Fibroblast of villous mesenchyme (primary cell): ENCODE measurements at regions not wholly inside any gene's neighbourhood (a gene's known extent, or its start where the extent isn't known, plus 50 kb on each side); places are given as distances from the start of the nearest gene placed in this dataset.

ENCODE experiments used
- DNase-seq: peaks from one replicate; pipeline ENCODE4 v3.0.0-alpha.2; 2010; ENCODE audit warnings: low read depth
- H3K4me3 ChIP-seq: 2 replicates; pipeline ENCODE4 v1.5.1; 2011; ENCODE audit warnings: low read depth, mild to moderate bottlenecking, low read length
- TF ChIP-seq, protein P1 (sequence below): IDR thresholded peaks from 2 replicates; pipeline ENCODE4 v1.5.1; 2012; ENCODE audit warnings: low read depth, mild to moderate bottlenecking, low read length; ENCODE audit not compliant: insufficient read depth

DNA sequence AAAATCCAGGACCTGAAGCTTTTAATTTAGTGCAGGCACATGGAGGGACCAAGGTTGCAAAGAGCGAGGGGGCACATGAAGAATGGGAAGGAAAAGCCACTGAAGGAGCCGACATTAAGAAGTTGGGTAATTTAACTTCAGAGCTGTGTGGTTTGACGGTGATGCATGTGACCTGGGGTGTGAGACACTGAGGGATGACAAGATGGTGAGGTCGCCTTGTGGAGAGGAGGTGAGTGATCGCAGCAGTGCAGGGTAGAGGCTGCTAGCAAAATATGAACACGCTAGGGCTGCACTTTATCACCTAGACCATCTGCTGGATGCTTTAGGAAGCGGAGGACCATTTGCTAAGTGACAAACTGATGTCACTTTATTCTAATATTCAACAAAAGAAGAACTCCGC lies 339.0 kb upstream of the KIF2A start:
- DNase-seq: peak; percentile 15
- no peak overlapping the region for H3K4me3 ChIP-seq
- TF ChIP-seq, protein P1, sequence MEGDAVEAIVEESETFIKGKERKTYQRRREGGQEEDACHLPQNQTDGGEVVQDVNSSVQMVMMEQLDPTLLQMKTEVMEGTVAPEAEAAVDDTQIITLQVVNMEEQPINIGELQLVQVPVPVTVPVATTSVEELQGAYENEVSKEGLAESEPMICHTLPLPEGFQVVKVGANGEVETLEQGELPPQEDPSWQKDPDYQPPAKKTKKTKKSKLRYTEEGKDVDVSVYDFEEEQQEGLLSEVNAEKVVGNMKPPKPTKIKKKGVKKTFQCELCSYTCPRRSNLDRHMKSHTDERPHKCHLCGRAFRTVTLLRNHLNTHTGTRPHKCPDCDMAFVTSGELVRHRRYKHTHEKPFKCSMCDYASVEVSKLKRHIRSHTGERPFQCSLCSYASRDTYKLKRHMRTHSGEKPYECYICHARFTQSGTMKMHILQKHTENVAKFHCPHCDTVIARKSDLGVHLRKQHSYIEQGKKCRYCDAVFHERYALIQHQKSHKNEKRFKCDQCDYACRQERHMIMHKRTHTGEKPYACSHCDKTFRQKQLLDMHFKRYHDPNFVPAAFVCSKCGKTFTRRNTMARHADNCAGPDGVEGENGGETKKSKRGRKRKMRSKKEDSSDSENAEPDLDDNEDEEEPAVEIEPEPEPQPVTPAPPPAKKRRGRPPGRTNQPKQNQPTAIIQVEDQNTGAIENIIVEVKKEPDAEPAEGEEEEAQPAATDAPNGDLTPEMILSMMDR: no peak

DNA sequence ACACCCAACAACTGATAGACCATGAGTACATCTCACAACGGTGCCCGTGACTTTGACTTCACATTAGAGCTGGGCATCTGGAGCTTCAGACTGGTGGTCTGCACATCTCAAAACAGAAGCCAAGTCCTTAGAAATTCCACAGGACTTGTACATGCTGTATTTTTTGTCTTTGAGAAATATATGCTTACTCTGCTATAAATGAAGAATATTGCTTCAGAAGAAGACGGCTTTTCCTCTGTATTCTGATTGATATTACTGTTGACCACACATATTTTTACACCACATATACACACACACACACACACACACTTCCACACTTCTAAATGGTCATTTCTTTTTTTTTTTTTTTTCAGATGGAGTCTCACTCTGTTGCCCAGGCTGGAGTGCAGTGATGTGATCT lies 338.3 kb upstream of the KIF2A start:
- no peak overlapping the region for H3K4me3 ChIP-seq
- TF ChIP-seq, protein P1: no peak
- no peak for DNase-seq

DNA sequence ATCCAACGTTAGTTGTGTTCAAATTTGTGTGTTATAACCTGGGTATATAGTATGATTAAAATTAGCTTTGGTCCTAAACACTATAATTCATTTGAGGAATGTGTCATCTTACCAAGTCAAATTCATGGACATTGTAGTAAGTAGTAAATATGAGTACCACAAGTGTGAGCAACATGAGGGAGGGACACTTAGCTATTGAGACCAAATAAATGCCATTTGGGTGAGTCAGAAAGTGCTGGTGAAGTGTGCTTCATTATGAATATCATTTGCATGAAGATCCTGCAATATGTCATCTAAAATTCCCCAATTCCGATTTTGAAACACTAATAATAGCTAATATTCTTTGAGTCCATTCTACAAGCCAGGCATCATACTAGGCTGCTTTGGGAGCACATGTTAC lies 336.7 kb upstream of the KIF2A start:
- TF ChIP-seq, protein P1: no peak
- peak; percentile 11 for DNase-seq
- H3K4me3 ChIP-seq: no peak overlapping the region

DNA sequence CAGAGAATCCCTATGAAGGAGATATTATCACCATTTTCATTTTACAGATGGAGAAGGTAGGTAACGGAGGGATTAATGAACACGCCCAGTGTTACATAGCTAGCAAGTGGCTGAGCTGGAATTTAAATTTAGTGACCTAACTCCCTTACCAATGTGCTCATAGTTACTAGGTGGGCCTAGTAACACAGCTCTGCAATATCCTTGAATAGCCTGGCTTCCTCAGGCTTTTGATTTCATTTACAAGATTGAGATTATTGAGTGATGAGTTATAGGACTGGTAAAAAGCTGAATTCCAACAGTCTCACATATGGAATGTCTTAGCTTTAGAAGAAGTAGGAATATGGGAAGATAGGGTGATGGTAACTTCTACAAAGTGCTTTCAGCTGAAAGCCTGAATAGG lies 336.3 kb upstream of the KIF2A start:
- DNase-seq: no peak
- TF ChIP-seq, protein P1: no peak
- no peak overlapping the region for H3K4me3 ChIP-seq

DNA sequence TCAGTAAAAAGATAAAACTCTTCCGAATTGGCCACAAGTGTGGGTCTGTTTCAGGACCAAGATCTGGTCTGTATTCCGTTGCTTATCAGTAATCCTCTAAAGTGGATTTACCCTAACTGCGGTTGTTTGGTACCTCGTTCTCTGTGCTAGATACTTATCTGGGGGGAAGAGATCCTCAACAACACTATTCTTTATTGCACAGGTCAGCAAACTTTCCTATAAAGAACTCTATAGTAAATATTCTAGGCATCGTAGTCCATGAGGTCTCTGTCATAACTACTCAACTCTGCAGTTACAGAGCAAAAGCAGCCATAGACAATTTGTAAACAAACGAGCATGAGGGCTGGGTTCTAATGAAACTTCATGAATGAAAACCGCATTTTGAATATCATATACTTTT lies 335.8 kb upstream of the KIF2A start:
- TF ChIP-seq, protein P1: no peak
- DNase-seq: no peak
- no peak overlapping the region for H3K4me3 ChIP-seq

DNA sequence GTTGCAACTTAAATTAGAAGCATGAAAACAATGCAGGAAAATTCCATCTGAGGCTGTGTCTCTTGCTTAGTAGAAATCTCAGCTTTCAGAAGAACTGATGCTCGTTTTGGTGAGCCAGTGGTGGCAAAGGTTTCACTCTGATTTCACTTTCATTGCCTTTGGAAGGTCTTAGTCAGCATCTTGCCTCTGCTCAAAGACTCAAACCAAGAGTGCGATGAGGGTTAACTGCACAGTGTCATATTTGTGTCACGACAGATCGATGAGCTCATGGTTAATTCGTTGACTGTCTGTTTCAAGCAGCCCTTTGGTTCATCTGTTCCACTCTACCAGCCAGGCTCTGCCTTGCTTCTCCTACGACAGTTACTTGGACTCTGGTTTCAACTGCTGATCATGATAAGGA lies 331.3 kb upstream of the KIF2A start:
- no peak overlapping the region for H3K4me3 ChIP-seq
- no peak for DNase-seq
- TF ChIP-seq, protein P1: no peak

DNA sequence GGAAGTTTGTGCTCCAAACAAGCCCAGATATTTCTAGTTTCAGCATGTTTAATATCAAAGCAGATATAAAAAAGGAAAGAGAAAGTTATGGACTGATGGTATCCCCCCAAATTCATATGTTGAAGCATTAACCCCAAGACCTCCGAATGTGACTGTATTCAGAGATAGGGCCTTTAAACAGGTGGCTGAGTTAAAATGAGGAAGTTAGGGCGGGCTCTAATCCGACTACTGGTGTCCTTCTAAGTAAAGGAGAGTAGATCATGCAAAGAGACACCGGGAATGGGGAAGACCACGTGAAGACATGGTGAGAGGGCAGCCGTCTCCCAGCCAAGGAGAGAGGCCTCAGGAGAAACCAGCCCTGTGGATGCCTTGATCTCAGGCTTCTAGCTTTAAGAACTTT lies 324.1 kb upstream of the KIF2A start:
- no peak for DNase-seq
- no peak overlapping the region for H3K4me3 ChIP-seq
- TF ChIP-seq, protein P1: no peak
